Ascending aorta (tissue), 2 donors: ENCODE measurements at regions not wholly inside any gene's neighbourhood (a gene's known extent, or its start where the extent isn't known, plus 50 kb on each side); places are given as distances from the start of the nearest gene placed in this dataset.

Experiments used
- DNase-seq, 2 donors: peaks; one replicate each; pipeline ENCODE4 v3.0.0-alpha.2; 2019; ENCODE audit warnings: low spot score in 2 of 2
- H3K27ac ChIP-seq, 2 donors: fragments of 200-600 bp; sonication (generic); one replicate each; pipeline ENCODE4 v1.5.1; 2016 to 2017; ENCODE audit warnings: mild to moderate bottlenecking in 1 of 2
- H3K27me3 ChIP-seq: fragments of 200-600 bp; sonication (generic); one replicate; pipeline ENCODE4 v1.5.1; 2017
- H3K36me3 ChIP-seq, 2 donors: fragments of 200-600 bp; sonication (generic); one replicate each; pipeline ENCODE4 v1.5.1; 2016
- H3K4me1 ChIP-seq, 2 donors: fragments of 200-600 bp; sonication (generic); one replicate each; pipeline ENCODE4 v1.5.1; 2016 to 2017; ENCODE audit warnings: mild to moderate bottlenecking in 1 of 2
- H3K4me3 ChIP-seq, 2 donors: fragments of 200-600 bp; sonication (generic); one replicate each; pipeline ENCODE4 v1.5.1; 2016 to 2017; ENCODE audit warnings: mild to moderate bottlenecking in 1 of 2
- H3K9me3 ChIP-seq, 2 donors: fragments of 200-600 bp; sonication (generic); one replicate each; pipeline ENCODE4 v1.5.1; 2016
- intact Hi-C: fragments of 100-400 bp; cut with DNase I; formaldehyde crosslinking; loops from one replicate; pipeline ENCODE4 v1.15.1; 2023
- TF ChIP-seq, protein P1 (sequence below), 3 experiments: fragments of 200-600 bp in 2 of 3; fragments of 450-650 bp in 1 of 3; sonication (generic) in 2 of 3; IDR thresholded peaks; one replicate each; pipeline ENCODE4 v1.5.1; 2016 to 2019; ENCODE audit warnings: antibody characterized with exemption in 3 of 3, mild to moderate bottlenecking in 1 of 3, moderate library complexity in 1 of 3

- no peaks in the 10 kb centered on the region for H3K36me3 ChIP-seq
- H3K27ac ChIP-seq: peak overlapping the region; percentile 25 to 53
- DNase-seq: no peak
- intact Hi-C loops: loop anchor here (1.0 to 5.0 kb wide), 2 partner anchors 41 to 63 kb away; no protein-coding TSS in a partner anchor
- peak overlapping the region in 1 of 2 donors; percentile 37 for H3K4me3 ChIP-seq
- H3K4me1 ChIP-seq: peaks cover 0 to 4% of the 10 kb centered on the region in 2 donors
- no peaks in the 10 kb centered on the region for H3K9me3 ChIP-seq
- TF ChIP-seq, protein P1, sequence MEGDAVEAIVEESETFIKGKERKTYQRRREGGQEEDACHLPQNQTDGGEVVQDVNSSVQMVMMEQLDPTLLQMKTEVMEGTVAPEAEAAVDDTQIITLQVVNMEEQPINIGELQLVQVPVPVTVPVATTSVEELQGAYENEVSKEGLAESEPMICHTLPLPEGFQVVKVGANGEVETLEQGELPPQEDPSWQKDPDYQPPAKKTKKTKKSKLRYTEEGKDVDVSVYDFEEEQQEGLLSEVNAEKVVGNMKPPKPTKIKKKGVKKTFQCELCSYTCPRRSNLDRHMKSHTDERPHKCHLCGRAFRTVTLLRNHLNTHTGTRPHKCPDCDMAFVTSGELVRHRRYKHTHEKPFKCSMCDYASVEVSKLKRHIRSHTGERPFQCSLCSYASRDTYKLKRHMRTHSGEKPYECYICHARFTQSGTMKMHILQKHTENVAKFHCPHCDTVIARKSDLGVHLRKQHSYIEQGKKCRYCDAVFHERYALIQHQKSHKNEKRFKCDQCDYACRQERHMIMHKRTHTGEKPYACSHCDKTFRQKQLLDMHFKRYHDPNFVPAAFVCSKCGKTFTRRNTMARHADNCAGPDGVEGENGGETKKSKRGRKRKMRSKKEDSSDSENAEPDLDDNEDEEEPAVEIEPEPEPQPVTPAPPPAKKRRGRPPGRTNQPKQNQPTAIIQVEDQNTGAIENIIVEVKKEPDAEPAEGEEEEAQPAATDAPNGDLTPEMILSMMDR (IDR thresholded peaks at IDR 0.05): no peak
- no peaks in the 10 kb centered on the region for H3K27me3 ChIP-seq
Observed at GRCh38 chr13:106981051-106981450, 413.1 kb upstream of the ARGLU1 start.

DNA sequence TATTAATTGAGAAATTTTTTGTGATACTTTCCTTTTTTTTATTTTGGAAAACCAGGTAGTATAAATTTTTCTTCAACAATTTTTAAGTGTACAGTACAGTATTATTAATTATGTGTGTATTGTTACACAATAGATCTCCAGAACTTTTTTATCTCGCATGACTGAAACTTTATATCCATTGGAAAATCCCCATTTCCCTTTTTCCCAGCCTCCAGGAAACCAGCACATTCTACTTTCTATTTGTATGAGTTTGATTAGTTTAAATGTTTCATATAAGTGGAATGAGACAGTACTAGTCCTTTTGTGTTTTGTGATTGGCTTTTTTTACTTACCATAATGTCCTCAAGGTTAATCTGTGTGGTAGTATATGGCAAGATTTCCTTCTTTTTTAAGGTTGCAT is 399.5 kb upstream of the ARGLU1 start:
- no peaks in the 10 kb centered on the region for H3K9me3 ChIP-seq
- no peaks in the 10 kb centered on the region for H3K36me3 ChIP-seq
- DNase-seq: no peak
- H3K27ac ChIP-seq: no peak overlapping the region
- intact Hi-C loops: no loop called here
- H3K4me3 ChIP-seq: no peak overlapping the region
- H3K4me1 ChIP-seq: no peaks in the 10 kb centered on the region
- no peaks in the 10 kb centered on the region for H3K27me3 ChIP-seq
- TF ChIP-seq, protein P1 (IDR thresholded peaks at IDR 0.05): no peak

GRCh38 chr13:106963151-106963550 is 395.2 kb upstream of the ARGLU1 start:
- TF ChIP-seq, protein P1 (IDR thresholded peaks at IDR 0.05): no peak
- H3K9me3 ChIP-seq: no peaks in the 10 kb centered on the region
- no peak for DNase-seq
- no peak overlapping the region for H3K27ac ChIP-seq
- intact Hi-C loops: no loop called here
- H3K4me3 ChIP-seq: no peak overlapping the region
- H3K4me1 ChIP-seq: no peaks in the 10 kb centered on the region
- H3K27me3 ChIP-seq: no peaks in the 10 kb centered on the region
- no peaks in the 10 kb centered on the region for H3K36me3 ChIP-seq

GRCh38 chr13:106961651-106962050 is 393.7 kb upstream of the ARGLU1 start:
- TF ChIP-seq, protein P1 (IDR thresholded peaks at IDR 0.05): no peak
- no peaks in the 10 kb centered on the region for H3K27me3 ChIP-seq
- DNase-seq: no peak
- H3K4me3 ChIP-seq: no peak overlapping the region
- H3K36me3 ChIP-seq: no peaks in the 10 kb centered on the region
- intact Hi-C loops: no loop called here
- H3K27ac ChIP-seq: no peak overlapping the region
- no peaks in the 10 kb centered on the region for H3K9me3 ChIP-seq
- H3K4me1 ChIP-seq: no peaks in the 10 kb centered on the region

- TF ChIP-seq, protein P1 (IDR thresholded peaks at IDR 0.05): no peak
- DNase-seq: no peak
- intact Hi-C loops: no loop called here
- no peaks in the 10 kb centered on the region for H3K27me3 ChIP-seq
- H3K4me1 ChIP-seq: no peaks in the 10 kb centered on the region
- no peaks in the 10 kb centered on the region for H3K36me3 ChIP-seq
- H3K4me3 ChIP-seq: no peak overlapping the region
- no peak overlapping the region for H3K27ac ChIP-seq
- no peaks in the 10 kb centered on the region for H3K9me3 ChIP-seq
Observed at GRCh38 chr13:106961216-106961615, 393.3 kb upstream of the ARGLU1 start.

- no peaks in the 10 kb centered on the region for H3K27me3 ChIP-seq
- TF ChIP-seq, protein P1 (IDR thresholded peaks at IDR 0.05): no peak
- no peaks in the 10 kb centered on the region for H3K36me3 ChIP-seq
- H3K4me1 ChIP-seq: no peaks in the 10 kb centered on the region
- no peak for DNase-seq
- H3K9me3 ChIP-seq: peaks cover 0 to 3% of the 10 kb centered on the region in 2 donors
- intact Hi-C loops: no loop called here
- no peak overlapping the region for H3K4me3 ChIP-seq
- no peak overlapping the region for H3K27ac ChIP-seq
Observed at GRCh38 chr13:106958621-106959048, 390.7 kb upstream of the ARGLU1 start.
